GM19397 (cell line): ENCODE measurements at regions not wholly inside any gene's neighbourhood (a gene's known extent, or its start where the extent isn't known, plus 50 kb on each side); places are given as distances from the start of the nearest gene placed in this dataset.
"Not testable (repeated sequence)": the region's sequence is repeated elsewhere in the genome, so short reads cannot be mapped to it uniquely, and the experiment has no call there.

Source experiments
- ATAC-seq: cut with Tn5 transposase; IDR thresholded peaks from one replicate; pipeline ENCODE4 v1.9.1; 2021; ENCODE audit warnings: mild to moderate bottlenecking, moderate library complexity; ENCODE audit not compliant: unreplicated experiment

GRCh38 chrX:40380655-40381488, 199.9 kb upstream of the ATP6AP2 start:
- no peak for ATAC-seq

DNA sequence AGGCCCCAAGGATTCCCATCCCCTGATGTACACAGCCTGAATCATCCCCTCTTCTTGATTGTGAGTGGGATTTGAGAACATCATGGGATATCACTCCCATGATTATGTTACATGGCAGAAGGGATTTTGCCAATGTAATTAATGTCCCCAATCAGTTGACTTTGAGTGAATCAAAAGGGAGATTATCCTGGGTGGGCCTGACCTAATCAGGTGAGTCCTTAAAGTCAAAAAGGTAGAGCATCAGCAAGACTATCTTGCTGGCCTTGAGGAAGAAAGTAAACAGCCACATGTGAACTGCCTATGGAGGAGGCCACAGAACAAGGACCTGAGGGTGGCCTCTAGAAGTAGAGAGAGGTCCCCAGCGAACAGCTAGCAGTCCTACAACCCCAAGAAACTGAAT, 203.1 kb upstream of the ATP6AP2 start:
- no peak for ATAC-seq

GRCh38 chrX:40374486-40374885, 206.3 kb upstream of the ATP6AP2 start:
- no peak for ATAC-seq

GRCh38 chrX:40373641-40374040, 207.1 kb upstream of the ATP6AP2 start:
- ATAC-seq = no peak

DNA sequence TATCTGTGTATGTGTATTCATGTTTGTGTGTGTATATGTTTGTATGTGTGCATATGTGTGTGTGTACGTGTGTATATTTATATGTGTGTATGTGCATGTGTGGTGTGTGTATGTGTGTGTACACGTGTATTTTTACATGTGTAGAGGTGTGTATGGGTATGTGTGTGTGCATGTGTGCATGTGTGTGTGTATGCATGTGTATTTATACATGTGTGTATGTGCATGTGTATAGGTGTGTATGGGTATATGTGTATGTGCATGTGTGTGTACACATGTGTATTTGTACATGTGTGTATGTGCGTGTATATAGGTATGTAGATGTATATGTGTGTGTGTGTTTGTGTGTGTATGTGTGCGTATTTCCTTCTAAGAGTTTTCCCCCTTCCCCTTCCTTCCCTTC, 207.7 kb upstream of the ATP6AP2 start:
- ATAC-seq = no peak

DNA sequence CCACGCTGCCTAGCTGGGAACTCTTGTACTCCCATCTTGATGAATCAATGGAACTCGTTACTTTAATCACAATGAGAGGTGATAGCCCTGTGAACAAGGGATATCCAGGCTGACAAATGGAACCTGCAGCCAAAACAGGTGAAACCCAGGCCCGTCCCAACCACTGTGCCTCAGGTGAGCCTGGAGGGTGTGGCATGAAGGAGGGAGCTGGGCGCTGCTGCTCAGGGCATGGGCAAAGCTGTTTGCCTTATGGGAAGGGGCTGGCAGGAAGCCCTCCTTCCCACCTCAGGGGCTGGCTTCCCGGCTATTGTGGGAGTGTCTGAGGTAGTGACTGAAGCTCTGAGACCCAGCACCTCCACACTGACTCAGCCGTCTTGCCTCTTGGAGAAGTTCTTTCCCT, 209.4 kb upstream of the ATP6AP2 start:
- ATAC-seq = no peak

- ATAC-seq = no peak
These were observed 212.1 kb upstream of the ATP6AP2 start for GRCh38 chrX:40368611-40369061.

DNA sequence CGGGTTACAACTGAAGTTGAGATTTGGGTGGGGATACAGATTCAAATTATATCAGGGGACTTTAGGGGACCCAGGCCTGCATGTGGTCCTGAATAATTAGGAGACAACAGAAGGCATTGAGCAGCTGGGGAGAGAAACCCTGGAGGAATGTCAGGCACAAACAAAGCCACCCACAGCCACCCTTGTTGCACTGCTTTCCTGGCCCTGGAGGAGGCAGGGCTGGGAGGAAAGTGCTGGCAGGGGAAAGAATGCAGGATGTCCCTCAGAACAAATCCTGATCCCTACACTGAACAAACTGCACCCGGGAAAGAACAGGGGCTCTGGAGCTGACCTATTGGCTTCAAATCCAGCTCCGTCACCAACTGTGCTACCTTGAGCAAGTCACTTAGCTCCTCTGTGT, 214.1 kb upstream of the ATP6AP2 start:
- ATAC-seq = no peak

GRCh38 chrX:40362291-40362690, 218.5 kb upstream of the ATP6AP2 start:
- ATAC-seq = not testable (repeated sequence)

GRCh38 chrX:40360557-40360956, 220.2 kb upstream of the ATP6AP2 start:
- no peak for ATAC-seq

DNA sequence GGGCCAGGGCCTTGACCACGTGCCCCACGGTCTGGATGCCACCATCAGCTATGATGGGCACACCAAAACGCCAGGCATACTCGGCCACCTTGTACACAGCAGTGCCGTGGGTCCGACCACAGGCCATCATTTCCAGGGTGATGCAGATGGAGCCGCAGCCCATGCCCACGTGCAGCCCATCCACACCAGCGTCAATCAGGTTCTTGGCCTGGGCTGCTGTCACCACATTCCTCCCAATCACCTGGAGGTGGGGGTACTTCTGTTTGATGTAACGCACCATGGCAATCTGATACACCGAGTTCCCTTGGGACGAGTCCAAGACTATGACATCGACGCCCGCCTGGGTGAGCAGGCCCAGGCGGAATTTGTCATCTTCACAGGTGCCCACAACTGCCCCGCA, 221.2 kb upstream of the ATP6AP2 start:
- ATAC-seq = no peak

DNA sequence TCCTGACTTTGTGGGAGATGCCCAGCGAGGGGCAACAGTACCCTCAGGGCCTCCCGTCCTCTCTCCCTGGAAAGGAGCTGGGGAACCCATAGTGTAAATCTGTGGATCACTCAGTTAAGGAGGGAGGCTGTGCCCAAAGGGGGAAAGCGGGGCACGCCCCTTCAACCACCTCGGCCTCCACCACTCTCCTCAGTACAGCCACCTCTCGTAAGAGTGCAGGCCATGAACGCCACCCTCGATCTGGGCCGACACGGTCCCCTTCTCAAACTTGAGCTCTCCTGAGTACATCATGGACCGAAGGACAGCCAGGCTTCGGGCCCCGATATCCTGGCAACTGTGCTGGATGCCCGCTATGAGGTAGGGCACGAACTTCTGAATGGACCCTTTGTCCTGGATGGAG, 221.8 kb upstream of the ATP6AP2 start:
- ATAC-seq = no peak

DNA sequence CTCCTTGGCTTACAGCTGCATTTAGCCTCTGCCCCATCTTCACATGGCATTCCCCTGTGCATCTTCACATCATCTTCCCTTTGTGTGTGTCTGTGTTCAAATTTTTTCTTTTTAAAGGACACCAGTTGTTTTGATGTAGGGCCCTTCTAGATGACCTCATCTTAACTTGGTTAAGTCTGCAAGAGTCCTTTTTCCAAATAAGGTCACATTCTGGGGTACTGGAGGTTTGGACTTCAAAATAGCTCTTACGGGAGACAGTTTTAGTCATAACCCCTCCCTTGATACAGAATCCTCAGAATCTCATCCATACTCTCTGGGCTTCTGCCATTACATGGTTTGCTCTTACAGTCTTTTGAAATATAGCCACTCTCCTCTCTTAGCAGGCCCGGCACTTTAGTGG, 231.5 kb upstream of the ATP6AP2 start:
- ATAC-seq = no peak

- no peak for ATAC-seq
These were observed 234.4 kb upstream of the ATP6AP2 start for GRCh38 chrX:40346379-40346778.

- no peak for ATAC-seq
These were observed 237.5 kb upstream of the ATP6AP2 start for GRCh38 chrX:40343319-40343718.

GRCh38 chrX:40340116-40340515, 240.7 kb upstream of the ATP6AP2 start:
- ATAC-seq = no peak

DNA sequence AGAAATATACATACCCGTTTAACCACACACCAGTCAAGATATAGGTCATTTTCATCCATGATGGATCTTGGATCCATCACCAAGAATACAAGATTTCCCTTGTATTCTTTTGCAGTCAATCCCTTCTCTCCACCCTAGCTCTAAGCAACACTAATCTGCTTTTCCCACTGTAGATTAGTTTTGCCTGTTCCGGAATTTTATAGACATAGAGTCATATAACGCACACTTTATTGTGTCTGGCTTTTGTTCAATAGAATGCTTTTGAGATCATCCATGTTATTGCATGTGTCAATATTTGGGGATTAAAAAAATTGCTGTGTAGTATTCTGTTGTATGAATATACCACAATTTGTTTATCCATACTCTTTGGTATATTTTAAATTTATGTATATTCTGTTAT, 235.6 kb upstream of the BCOR start:
- no peak for ATAC-seq

GRCh38 chrX:40331762-40332161, 234.0 kb upstream of the BCOR start:
- no peak for ATAC-seq

DNA sequence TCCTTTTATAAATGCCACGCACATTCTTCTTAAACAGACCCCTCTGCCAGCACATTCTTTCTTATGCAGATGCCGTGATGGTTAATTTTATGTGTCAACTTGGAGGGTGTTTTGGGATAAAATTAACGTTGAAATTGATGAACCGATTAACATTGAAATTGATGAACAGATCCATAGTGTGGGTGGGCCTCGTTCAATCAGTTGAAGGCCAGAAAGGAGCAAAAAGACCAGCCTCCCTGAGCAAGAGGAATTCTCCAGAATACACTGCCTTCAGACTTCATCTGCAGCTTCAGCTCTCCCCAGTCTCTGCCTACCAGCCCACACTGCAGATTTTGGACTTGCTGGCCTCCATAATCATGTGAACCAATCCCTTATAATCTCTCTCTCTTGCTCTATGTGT, 233.6 kb upstream of the BCOR start:
- ATAC-seq = no peak

DNA sequence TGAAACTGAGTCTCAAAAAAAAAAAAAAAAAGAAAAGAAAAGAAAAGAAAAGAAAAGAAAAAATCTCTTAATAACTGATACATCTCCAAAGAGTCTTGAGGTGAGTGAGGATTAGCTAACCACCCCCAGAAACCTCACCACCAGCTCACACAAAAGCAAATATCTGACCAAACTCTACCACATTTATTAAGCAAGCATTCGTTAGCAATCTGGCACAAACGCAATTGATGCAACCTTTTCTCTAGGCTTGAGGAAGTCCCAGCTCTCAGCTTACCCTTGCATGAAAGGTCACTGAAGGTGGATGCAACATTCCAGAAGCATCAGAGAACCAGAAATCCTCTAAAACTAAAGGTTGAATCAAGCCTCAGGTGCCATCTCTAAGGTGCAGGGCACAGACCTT, 231.9 kb upstream of the BCOR start:
- no peak for ATAC-seq

DNA sequence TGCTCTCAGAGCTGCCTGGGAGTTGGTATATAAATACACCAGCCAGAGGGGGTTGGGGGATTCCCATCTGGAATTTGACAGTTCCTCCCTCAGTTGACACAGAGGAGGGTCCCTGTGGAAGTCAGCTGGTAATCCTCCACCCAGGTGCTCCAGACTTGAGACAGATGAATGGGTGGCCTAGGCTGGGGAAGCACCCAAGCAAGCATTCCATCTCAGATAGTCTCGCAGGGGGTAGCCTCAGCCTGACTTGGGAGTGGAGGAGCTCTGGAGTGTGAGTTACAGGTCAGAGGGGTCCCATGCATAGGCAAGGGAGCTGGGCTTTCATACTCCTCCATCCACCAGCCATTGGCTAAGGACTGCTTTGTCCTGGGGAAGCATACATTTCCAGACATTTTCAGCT, 229.3 kb upstream of the BCOR start:
- ATAC-seq = no peak

- no peak for ATAC-seq
These were observed 228.6 kb upstream of the BCOR start for GRCh38 chrX:40326186-40326965.
